CMK (cell line): ENCODE measurements at regions not wholly inside any gene's neighbourhood (a gene's known extent, or its start where the extent isn't known, plus 50 kb on each side); places are given as distances from the start of the nearest gene placed in this dataset.

Experiments
- DNase-seq: peaks from one replicate; pipeline ENCODE4 v3.0.0-alpha.2; 2010; ENCODE audit warnings: low read depth

DNA sequence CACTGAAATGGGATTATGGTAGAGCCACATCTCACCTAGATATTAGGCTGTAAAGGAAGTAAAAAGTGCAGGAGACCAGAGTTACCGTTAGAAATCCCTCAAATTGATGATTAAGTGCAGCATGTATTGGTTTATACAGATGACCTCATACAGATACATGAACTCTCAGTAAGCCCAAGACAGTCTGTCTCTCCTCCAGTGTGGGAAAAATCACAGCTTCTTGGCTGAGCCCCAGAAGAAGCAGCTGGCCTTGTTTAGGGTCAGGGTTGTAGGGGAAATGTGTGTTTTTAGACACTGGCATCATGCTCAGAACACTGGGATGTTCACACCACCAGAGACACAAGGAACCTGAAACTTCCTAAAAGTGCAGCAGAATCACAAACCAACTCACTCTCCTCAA lies 135.9 kb downstream of the KATNIP start:
- no peak for DNase-seq

- DNase-seq: no peak
Observed at GRCh38 chr16:27686926-27687325, 137.0 kb downstream of the KATNIP start.

DNA sequence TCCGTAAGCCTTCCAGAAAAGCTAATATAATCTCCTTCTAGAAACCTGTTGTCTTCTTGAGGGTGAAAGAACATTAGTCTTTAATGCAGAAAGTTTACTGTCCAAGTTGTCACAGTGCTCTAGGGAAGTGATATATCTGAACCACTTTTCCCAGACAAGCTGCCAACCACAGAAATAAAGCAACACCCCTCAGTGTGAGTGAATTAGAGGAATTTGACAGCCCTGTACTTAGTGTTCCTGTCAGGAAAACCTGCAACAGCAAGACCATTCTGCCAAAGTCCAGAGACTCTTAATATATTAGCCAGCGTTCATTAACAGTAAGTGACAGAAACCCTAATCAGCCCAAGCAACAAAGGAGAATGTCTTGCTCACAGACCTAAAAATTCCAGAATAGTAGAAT lies 137.7 kb downstream of the KATNIP start:
- no peak for DNase-seq

DNA sequence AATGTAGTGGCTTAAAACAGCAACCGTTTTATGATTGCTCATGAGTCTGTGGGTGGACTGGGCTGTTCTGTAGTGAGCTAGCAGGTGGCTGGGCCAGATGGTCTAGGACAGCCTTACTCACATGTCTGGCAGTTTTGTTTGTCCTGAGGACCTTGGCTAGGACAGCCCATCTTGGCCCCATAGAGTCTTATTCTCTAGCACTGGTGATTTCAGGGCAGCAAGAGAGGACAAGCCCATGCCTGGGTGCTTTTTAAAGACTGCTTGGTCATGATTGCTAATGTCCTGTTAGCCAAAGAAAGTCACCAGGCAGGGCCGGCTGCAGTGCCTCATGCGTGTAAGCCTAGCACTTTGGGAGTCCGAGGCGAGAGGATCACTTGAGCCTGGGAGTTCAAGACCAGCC lies 139.8 kb downstream of the KATNIP start:
- no peak for DNase-seq

DNA sequence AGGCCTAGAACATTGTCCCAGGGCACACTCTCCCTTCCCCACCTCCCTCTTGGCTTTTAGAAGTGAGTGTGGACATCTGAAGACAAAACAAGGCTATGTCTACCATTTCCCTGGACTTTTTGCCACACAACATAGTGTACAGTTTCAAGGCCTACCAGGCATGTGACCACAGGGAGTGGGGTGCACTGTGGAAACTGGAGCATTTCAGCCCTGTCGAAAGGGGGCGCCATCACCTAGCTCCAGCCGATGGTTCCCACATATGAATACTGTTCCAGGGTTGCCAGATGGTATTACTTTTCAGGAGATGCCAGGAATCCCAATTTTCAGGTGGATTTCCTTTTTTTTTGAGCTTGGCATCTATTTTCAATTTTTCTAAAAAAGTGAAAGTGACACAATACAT lies 140.7 kb downstream of the KATNIP start:
- no peak for DNase-seq

- no peak for DNase-seq
Observed at GRCh38 chr16:27691721-27692120, 141.8 kb downstream of the KATNIP start.

DNA sequence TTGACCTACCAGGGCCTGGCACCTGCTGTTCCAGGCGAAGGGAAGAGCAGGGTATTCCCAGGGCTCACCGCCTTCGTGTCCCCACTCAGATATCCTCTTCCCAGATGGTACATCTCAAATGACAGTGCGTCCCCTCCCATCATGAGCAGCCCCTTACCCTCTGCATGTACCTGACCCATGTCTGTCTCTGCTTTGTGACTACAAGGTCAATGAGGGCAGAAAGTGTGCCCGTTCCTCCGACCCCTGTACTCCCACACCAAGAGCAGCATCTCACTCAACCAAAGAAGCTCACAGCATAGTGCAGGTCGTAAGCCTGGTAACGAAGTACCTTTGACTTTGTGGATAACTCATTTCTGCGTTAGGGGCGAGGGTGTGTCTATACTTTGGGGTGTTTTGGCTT lies 142.6 kb downstream of the KATNIP start:
- DNase-seq: no peak

DNA sequence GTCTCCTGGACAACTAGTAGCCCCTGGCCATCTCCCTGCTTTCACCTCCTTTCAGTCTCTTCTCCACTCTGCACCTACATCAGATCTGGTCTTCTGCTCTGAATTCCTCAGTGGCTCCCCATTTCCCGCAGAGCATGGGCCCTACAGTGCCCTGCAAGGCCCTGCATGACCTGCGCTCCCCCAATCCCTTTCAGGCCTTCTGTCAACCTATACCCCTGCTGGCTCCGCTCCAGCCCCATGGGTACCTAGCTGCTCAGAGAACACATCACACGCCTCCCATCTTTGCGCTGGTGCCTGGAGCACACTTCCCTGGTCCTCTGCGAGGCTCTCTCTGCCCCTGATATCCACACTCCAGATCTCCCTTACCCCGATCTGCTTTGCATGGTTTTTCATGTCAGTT lies 145.2 kb downstream of the KATNIP start:
- no peak for DNase-seq

GRCh38 chr16:27698266-27698665 lies 148.3 kb downstream of the KATNIP start:
- no peak for DNase-seq

DNA sequence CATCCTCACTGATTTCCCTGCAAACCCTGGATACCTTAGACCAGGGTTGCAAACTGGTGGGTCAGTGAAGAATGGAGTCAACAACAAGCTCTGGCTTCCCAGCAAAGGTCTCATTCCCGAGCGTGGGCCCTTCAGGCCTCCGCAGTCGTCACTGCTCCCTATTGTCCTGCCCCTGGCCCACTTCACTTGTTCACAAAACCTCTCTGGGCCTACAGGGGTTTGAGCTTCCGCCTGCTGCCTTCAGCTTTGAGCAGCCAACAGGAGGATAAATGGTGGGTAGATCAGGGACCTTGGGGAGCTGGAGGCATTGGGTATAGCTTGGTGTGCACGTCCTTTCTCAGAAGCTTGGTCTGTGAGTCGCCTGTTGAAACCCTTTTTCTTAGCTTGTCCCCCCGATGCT lies 148.8 kb downstream of the KATNIP start:
- no peak for DNase-seq

DNA sequence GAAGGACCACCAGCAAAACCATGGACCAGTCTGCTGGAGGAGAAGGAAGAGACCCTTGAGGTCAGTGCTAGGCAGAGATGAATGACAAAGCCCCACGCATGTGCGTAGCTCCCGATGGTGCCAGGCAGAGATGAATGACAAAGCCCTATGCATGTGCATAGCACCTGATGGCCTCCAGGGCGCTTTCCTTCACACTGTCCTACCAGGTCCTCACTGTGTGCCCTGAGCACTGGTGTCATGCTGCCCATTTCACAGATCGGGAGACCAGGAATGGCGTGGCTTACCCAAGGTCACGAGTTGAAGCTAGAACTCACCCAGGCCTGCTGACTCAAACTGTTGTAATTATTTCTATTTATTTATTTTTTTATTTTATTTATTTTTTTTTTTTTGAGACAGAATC lies 149.6 kb downstream of the KATNIP start:
- no peak for DNase-seq

DNA sequence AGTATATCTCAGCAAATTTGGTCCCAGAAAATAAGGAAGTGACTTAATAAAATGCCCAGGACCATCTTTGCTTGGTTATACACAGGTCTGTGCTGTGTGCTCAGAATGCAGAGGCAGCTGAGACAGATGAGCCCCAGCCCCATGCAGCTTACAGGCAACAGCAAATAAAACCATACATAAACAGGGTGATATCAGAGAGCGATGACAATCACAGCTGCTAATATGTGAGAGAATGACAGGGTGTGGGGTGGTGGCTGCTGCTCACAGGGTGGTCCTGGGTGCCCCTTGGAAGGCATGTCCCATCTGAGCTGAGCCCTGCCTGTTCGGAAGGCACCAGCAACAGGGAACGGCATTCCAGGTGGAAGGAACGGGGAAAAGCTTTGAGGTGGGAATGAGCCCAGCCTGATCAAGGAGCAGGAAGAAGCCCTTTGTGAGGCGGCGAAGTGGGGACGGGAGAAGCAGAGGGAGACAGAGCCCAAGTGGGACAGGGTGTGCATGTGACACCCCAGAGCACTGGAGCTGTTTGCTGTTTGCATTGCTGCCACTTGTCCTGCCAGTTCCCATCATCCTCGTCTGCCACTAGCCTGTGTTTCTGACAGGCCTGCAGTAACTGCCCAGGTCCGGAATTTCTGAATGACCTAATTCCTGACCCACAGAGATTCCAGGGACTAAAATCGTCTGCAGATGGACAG lies 150.5 kb downstream of the KATNIP start:
- no peak for DNase-seq

GRCh38 chr16:27701381-27701780 lies 151.4 kb downstream of the KATNIP start:
- DNase-seq: no peak

DNA sequence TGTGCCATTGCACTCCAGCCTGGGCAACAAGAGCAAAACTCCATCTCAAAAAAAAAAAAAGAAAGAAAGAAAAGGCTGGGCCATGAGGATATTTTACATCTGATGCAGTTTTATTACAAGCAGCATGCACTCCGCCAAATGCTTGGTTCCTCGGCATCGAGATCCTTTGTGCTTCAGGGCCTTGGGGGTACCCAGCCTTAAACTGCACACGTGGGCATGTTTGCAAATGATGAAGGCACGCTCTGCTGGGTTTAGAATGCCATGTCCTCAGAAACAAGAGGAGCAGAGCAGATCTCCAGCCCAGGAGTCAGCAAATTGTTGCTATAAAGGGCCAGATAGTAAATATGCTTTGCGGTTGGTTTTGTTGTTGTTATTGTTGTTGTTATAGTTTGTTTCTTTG lies 153.2 kb downstream of the KATNIP start:
- DNase-seq: no peak

GRCh38 chr16:27703545-27703944 lies 153.6 kb downstream of the KATNIP start:
- no peak for DNase-seq

DNA sequence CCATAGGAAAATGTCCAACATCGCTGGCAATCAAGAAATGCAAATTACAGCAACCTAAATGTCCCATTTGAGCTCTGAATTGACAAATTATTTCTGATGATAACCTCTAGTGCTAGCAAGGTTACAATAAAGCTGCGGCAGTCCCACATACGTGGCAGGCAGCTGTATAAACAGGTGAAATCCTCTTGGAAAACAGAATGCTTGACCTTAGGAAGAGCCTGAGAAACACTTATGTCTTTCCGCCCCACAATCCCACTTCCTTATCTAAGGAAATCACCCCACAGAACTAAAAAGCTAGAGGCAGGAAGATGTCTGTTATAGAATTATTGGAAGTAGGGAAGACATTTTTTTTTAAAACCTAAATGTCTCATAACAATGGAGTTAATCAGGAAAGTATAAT lies 154.3 kb downstream of the KATNIP start:
- DNase-seq: no peak

DNA sequence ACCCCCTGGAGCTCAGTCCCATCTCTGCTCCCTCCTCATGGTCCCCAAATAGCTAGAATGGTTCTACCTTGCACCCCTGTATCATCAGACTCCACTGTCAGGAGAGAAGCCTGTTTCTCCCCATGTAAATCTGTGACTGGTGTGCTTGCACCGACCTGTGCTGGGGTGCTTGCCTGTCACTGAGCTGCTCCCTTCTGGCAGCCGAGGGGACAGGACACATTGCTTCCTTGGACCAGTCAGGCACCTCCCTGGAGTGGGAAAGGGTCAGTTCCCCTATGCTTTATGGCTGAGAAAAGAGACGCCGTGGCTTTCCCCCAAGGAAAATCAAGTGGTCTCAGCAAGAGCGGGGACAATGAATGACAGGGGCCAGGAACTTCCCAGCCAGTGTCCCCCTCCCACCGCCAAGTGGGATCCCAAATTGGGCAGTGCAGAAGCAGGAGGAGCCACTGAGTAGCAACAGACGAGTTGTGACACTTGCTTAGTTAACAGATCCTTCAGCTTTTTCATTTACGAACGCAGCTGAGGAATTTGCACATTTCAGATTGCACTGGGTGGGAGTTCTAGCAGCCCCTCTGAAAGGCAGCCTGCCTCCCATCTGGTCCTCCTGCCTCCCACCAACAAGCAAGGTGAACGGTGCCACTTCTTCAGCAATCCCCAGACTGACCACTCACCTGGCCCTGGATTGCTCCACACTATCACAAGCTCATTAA lies 156.4 kb downstream of the KATNIP start:
- DNase-seq: no peak

- no peak for DNase-seq
Observed at GRCh38 chr16:27706866-27707685, 157.1 kb downstream of the KATNIP start.

DNA sequence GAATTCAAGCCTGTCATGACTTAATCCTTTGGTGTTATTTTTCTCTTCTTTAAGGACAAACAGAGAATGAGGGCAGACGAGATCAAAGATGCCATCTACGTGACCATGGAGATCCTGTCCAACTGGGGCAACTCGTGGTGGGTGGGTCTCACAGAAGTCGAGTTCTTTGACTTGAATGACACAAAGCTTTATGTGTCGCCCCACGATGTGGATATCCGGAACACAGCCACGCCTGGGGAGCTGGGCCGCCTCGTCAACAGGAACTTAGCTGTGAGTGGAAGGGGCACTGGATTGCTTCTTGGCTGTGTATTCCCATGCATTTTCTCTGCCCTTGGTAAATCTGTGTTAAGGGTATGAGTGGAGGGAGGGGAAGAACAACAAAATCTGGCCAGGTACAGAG lies 158.7 kb downstream of the KATNIP start:
- DNase-seq: no peak

DNA sequence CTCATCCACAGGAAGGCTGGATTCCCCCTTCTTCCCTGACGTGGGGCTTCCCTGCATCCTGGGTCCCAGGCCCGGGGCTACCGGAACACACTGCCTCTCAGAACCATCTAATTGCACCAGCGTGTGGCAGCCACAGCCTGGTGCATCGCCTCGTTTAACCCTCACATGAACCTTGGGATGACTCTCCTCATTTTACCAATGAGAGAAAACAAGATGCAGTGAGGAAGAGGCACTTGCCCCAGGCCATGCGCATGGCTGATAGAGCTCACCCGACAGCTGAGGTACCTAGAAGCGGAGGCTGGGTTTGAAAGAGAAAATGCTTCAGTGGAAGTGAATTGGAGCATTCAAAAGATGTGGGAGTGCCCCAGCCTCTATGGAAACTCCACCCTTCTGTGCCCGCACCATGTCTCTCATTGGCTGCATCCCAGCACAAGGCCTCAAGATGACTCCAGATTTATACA lies 162.3 kb downstream of the KATNIP start:
- DNase-seq: no peak

- no peak for DNase-seq
Observed at GRCh38 chr16:27717726-27718125, 167.8 kb downstream of the KATNIP start.

- no peak for DNase-seq
Observed at GRCh38 chr16:27718201-27719105, 168.5 kb downstream of the KATNIP start.
